GM23248 (cell line): ENCODE measurements at regions not wholly inside any gene's neighbourhood (a gene's known extent, or its start where the extent isn't known, plus 50 kb on each side); places are given as distances from the start of the nearest gene placed in this dataset.

Source experiments
- DNase-seq: peaks from one replicate; pipeline ENCODE4 v3.0.0-alpha.2; 2015
- H2AFZ ChIP-seq: fragments of 200-600 bp; sonication (generic); 2 replicates; pipeline ENCODE4 v1.6.1; 2016; ENCODE audit warnings: antibody characterized with exemption
- H3F3A ChIP-seq: fragments of 200-600 bp; sonication (generic); 2 replicates; pipeline ENCODE4 v1.6.1; 2016; ENCODE audit warnings: mild to moderate bottlenecking, antibody characterized with exemption, mixed run types; ENCODE audit not compliant: insufficient read depth
- H3K27ac ChIP-seq: fragments of 200-600 bp; sonication (generic); 2 replicates; pipeline ENCODE4 v1.5.1; 2016; ENCODE audit warnings: mild to moderate bottlenecking
- H3K27me3 ChIP-seq: fragments of 200-600 bp; sonication (generic); replicated peaks from 2 replicates; pipeline ENCODE4 v1.6.1; 2016; ENCODE audit warnings: mild to moderate bottlenecking; ENCODE audit not compliant: insufficient read depth
- H3K36me3 ChIP-seq: fragments of 200-600 bp; sonication (generic); 2 replicates; pipeline ENCODE4 v1.6.1; 2016; ENCODE audit warnings: low read depth, mild to moderate bottlenecking
- H3K4me1 ChIP-seq: fragments of 200-600 bp; sonication (generic); 2 replicates; pipeline ENCODE4 v1.6.1; 2016; ENCODE audit warnings: mild to moderate bottlenecking; ENCODE audit not compliant: insufficient read depth
- H3K4me2 ChIP-seq: fragments of 200-600 bp; sonication (generic); one replicate; pipeline ENCODE4 v1.6.1; 2016; ENCODE audit warnings: mild to moderate bottlenecking; ENCODE audit not compliant: unreplicated experiment
- H3K4me3 ChIP-seq: fragments of 200-600 bp; sonication (generic); 2 replicates; pipeline ENCODE4 v1.5.1; 2016; ENCODE audit warnings: mild to moderate bottlenecking
- H3K79me2 ChIP-seq: fragments of 200-600 bp; sonication (generic); 2 replicates; pipeline ENCODE4 v1.6.1; 2016; ENCODE audit warnings: mild to moderate bottlenecking; ENCODE audit not compliant: insufficient read depth
- H3K9ac ChIP-seq: fragments of 200-600 bp; sonication (generic); 2 replicates; pipeline ENCODE4 v1.6.1; 2016; ENCODE audit warnings: mild to moderate bottlenecking
- H3K9me2 ChIP-seq: fragments of 200-600 bp; sonication (generic); 2 replicates; pipeline ENCODE4 v1.6.1; 2016; ENCODE audit warnings: mixed run types, mild to moderate bottlenecking, moderate library complexity; ENCODE audit not compliant: insufficient read depth
- H3K9me3 ChIP-seq: fragments of 200-600 bp; sonication (generic); one replicate; pipeline ENCODE4 v1.6.1; 2017; ENCODE audit warnings: low read depth
- H4K20me1 ChIP-seq: fragments of 200-600 bp; sonication (generic); 2 replicates; pipeline ENCODE4 v1.6.0; 2016; ENCODE audit not compliant: insufficient read depth
- EZH2 ChIP-seq: fragments of 200-600 bp; sonication (generic); IDR thresholded peaks from 2 replicates; pipeline ENCODE4 v1.6.1; 2018; ENCODE audit warnings: antibody characterized with exemption, mild to moderate bottlenecking; ENCODE audit not compliant: insufficient read depth, poor library complexity, severe bottlenecking
- EZH2phosphoT487 ChIP-seq: fragments of 200-600 bp; sonication (generic); IDR thresholded peaks from 2 replicates; pipeline ENCODE4 v1.6.1; 2018; ENCODE audit warnings: antibody characterized with exemption, moderate library complexity, mild to moderate bottlenecking, low read depth; ENCODE audit not compliant: insufficient read depth
- WGBS, 2 experiments: methylation state at CpG; one replicate each; pipeline ENCODE4 v1.1.6; 2015 to 2017; ENCODE audit warnings: low lambda C conversion rate in 2 of 2, low coverage in 1 of 2; ENCODE audit errors: missing lambda C conversion rate in 2 of 2; 5-methylcytosine and 5-hydroxymethylcytosine counted together
- in situ Hi-C: fragments of 300-500 bp; cut with MboI; formaldehyde crosslinking; loops from 2 replicates; pipeline ENCODE4 v1.15.0; 2020

GRCh38 chr12:84562331-84562730, 350.3 kb downstream of the SLC6A15 start:
- no peak overlapping the region for H3K27ac ChIP-seq
- no peak for DNase-seq
- H3K4me3 ChIP-seq = no peak overlapping the region
- no peaks in the 10 kb centered on the region for H3K36me3 ChIP-seq
- no peaks in the 10 kb centered on the region for H3K79me2 ChIP-seq
- no peak overlapping the region for H2AFZ ChIP-seq
- no peak overlapping the region for H3K4me2 ChIP-seq
- in situ Hi-C loops = no loop called here
- no peaks in the 10 kb centered on the region for H3K27me3 ChIP-seq
- TF ChIP-seq EZH2 (no peak), EZH2phosphoT487 (no peak)
- no peaks in the 10 kb centered on the region for H3K9me2 ChIP-seq
- H3F3A ChIP-seq = no peaks in the 10 kb centered on the region
- H3K9ac ChIP-seq = no peak overlapping the region
- WGBS, 2 experiments = 61 to 67% methylated on average over 3 of the region's 3 CpGs
- no peaks in the 10 kb centered on the region for H4K20me1 ChIP-seq
- H3K4me1 ChIP-seq = no peaks in the 10 kb centered on the region
- H3K9me3 ChIP-seq = no peaks in the 10 kb centered on the region

DNA sequence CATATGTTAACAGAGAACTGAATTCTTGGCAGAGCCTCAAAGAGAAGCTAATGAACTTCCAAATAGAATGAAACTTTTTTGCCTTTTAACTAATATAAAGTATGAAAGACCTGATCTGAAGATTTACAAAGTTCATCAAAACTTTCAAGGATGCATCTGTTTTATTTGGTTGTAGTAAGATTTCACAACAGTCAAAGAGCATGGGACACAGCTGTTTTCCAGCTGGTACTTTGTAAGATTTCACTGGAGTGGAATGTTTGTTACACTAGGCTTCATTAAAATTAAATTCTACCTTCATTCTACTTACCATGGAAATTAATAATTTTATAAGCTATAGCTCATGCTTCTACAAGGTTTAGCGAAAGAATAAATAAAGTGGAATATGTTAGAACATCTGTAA, 351.2 kb downstream of the SLC6A15 start:
- no peak overlapping the region for H3K9ac ChIP-seq
- peak; percentile 33 for DNase-seq
- no peak overlapping the region for H2AFZ ChIP-seq
- H3K36me3 ChIP-seq = no peaks in the 10 kb centered on the region
- no peak overlapping the region for H3K4me2 ChIP-seq
- H3K79me2 ChIP-seq = no peaks in the 10 kb centered on the region
- no peak overlapping the region for H3K27ac ChIP-seq
- no peaks in the 10 kb centered on the region for H4K20me1 ChIP-seq
- H3K9me3 ChIP-seq = no peaks in the 10 kb centered on the region
- TF ChIP-seq EZH2phosphoT487 (no peak), EZH2 (no peak)
- no peaks in the 10 kb centered on the region for H3K4me1 ChIP-seq
- no peak overlapping the region for H3K4me3 ChIP-seq
- no peaks in the 10 kb centered on the region for H3K27me3 ChIP-seq
- in situ Hi-C loops = no loop called here
- H3F3A ChIP-seq = no peaks in the 10 kb centered on the region
- 60 to 65% methylated on average over 1 of the region's 1 CpG for WGBS, 2 experiments
- H3K9me2 ChIP-seq = no peaks in the 10 kb centered on the region

DNA sequence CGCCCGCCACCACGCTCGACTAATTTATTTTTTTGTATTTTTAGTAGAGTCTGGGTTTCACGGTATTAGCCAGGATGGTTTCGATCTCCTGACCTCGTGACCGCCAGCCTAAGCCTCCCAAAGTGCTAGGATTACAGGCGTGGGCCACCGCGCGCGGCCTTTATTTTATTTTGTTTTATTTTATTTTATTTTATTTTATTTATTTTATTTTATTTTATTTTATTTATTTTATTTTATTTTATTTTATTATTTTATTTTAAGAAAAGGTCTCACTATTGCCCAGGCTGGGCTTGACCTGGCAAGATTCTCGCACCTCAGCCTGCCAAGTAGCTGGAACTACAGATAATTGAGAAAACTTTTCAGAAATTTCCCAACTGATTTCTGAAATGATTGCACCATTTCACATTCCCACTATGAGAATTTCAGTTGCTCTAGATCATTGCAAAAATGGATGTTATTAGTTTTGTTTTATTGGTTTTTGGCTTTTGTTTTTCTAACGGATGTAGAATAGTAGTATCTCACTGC, 358.3 kb downstream of the SLC6A15 start:
- Histone ChIP-seq H3K9me2 (no peaks in the 10 kb centered on the region; the same call in 1 of the 2 replicates), H3K9me3 (no peaks in the 10 kb centered on the region), H3F3A (no peaks in the 10 kb centered on the region), H3K27me3 (no peaks in the 10 kb centered on the region), H3K9ac (no peak overlapping the region), H3K36me3 (no peaks in the 10 kb centered on the region), H3K4me2 (no peak overlapping the region), H3K79me2 (no peaks in the 10 kb centered on the region), H3K27ac (no peak overlapping the region), H3K4me1 (no peaks in the 10 kb centered on the region), H2AFZ (no peak overlapping the region), H3K4me3 (no peak overlapping the region), H4K20me1 (no peaks in the 10 kb centered on the region)
- 91% methylated on average over 15 of the region's 15 CpGs for WGBS, 2 experiments
- TF ChIP-seq EZH2 (no peak), EZH2phosphoT487 (no peak)
- in situ Hi-C loops = no loop called here
- no peak for DNase-seq

DNA sequence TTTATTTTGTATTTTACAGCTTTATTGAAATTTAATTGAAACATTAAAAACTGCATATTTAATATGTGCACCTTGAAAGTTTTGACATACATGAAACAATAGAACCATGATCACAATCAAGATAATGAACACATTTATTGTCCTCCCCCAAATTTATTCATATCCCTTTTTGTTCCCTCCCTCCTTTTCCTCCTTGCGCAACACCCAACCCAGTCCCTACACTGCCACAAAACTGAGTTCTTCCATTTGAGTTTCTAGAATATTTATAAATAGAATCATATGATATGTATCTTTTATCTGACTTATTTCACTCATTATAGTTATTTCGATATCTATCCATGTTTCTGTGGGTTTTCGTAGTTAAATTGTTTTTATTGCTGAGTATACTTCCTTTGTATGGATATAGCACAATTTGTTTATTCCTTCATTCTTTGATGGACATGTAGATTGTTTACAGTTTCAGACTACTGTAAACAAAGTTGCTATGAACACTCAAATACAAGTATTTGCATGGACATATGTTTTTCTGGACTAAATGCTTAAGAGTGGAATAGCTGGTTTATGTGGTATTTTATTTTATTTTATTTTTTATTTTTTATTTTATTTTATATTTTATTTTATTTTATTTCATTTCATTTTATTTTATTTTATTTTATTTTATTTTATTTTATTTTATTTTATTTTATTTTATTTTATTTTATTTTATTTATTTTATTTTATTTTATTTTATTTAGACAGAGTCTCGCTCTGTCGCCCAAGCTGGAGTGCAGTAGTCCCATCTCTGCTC, 359.1 kb downstream of the SLC6A15 start:
- Histone ChIP-seq H3K9me3 (no peaks in the 10 kb centered on the region), H4K20me1 (no peaks in the 10 kb centered on the region), H3K4me3 (no peak overlapping the region), H3F3A (no peaks in the 10 kb centered on the region), H3K9me2 (no peaks in the 10 kb centered on the region; the same call in 1 of the 2 replicates), H3K79me2 (no peaks in the 10 kb centered on the region), H3K4me2 (no peak overlapping the region), H3K9ac (no peak overlapping the region), H2AFZ (no peak overlapping the region), H3K36me3 (no peaks in the 10 kb centered on the region), H3K4me1 (no peaks in the 10 kb centered on the region), H3K27ac (no peak overlapping the region), H3K27me3 (no peaks in the 10 kb centered on the region)
- in situ Hi-C loops = no loop called here
- TF ChIP-seq EZH2 (no peak), EZH2phosphoT487 (no peak)
- DNase-seq = no peak
- 97 to 99% methylated on average over 5 of the region's 5 CpGs for WGBS, 2 experiments
